Osteoblast (primary cell): ENCODE measurements at regions not wholly inside any gene's neighbourhood (a gene's known extent, or its start where the extent isn't known, plus 50 kb on each side); places are given as distances from the start of the nearest gene placed in this dataset.

ENCODE experiments used
- DNase-seq: peaks from one replicate; pipeline ENCODE4 v3.0.0; 2011; ENCODE audit warnings: low spot score, mixed read lengths; ENCODE audit not compliant: insufficient read length; ENCODE audit errors: missing footprints
- H2AFZ ChIP-seq: 2 replicates; pipeline ENCODE4 v1.6.0; 2011; ENCODE audit warnings: mild to moderate bottlenecking, low read length
- H3K27ac ChIP-seq: 2 replicates; pipeline ENCODE4 v1.5.1; 2011; ENCODE audit warnings: mild to moderate bottlenecking, low read depth, low read length, moderate library complexity
- H3K27me3 ChIP-seq: 2 replicates; pipeline ENCODE4 v1.6.0; 2012; ENCODE audit warnings: mild to moderate bottlenecking, control low read depth, inconsistent platforms, low read length, moderate library complexity; ENCODE audit not compliant: insufficient read depth
- H3K36me3 ChIP-seq: 2 replicates; pipeline ENCODE4 v1.5.1; 2011; ENCODE audit warnings: mild to moderate bottlenecking, low read length, control low read depth, moderate library complexity; ENCODE audit not compliant: insufficient read depth
- H3K4me1 ChIP-seq: 2 replicates; pipeline ENCODE4 v1.5.1; 2011; ENCODE audit warnings: mild to moderate bottlenecking, low read length, control low read depth, moderate library complexity; ENCODE audit not compliant: insufficient read depth
- H3K4me2 ChIP-seq: 2 replicates; pipeline ENCODE4 v1.6.0; 2011; ENCODE audit warnings: mild to moderate bottlenecking, low read length; ENCODE audit not compliant: insufficient read depth
- H3K4me3 ChIP-seq: fragments of 200-600 bp; sonication (generic); 3 replicates; pipeline ENCODE4 v1.5.1; 2012; ENCODE audit warnings: mild to moderate bottlenecking, low read length, inconsistent platforms; ENCODE audit not compliant: insufficient read depth
- H3K79me2 ChIP-seq: 2 replicates; pipeline ENCODE4 v1.6.0; 2012; ENCODE audit warnings: mild to moderate bottlenecking, low read length, control low read depth, inconsistent platforms; ENCODE audit not compliant: insufficient read depth
- H3K9me3 ChIP-seq: 2 replicates; pipeline ENCODE4 v1.5.1; 2011; ENCODE audit warnings: low read depth, low read length, control low read depth
- H4K20me1 ChIP-seq: 2 replicates; pipeline ENCODE4 v1.6.0; 2012; ENCODE audit warnings: mild to moderate bottlenecking, low read length, control low read depth; ENCODE audit not compliant: insufficient read depth
- TF ChIP-seq, protein P1 (sequence below): IDR thresholded peaks from 2 replicates; pipeline ENCODE4 v1.5.1; 2011; ENCODE audit warnings: mild to moderate bottlenecking, low read depth, low read length, moderate library complexity; ENCODE audit errors: extremely low read depth

GRCh38 chr14:51173863-51174262 is 66.2 kb upstream of the TMX1 start:
- Histone ChIP-seq H2AFZ (no peak overlapping the region), H3K4me3 (no peak overlapping the region), H3K36me3 (no peaks in the 10 kb centered on the region), H3K27ac (no peak overlapping the region), H3K4me1 (no peaks in the 10 kb centered on the region), H3K9me3 (no peaks in the 10 kb centered on the region), H3K4me2 (no peak overlapping the region), H3K27me3 (peaks cover 37% of the 10 kb centered on the region), H3K79me2 (no peaks in the 10 kb centered on the region), H4K20me1 (no peaks in the 10 kb centered on the region)
- TF ChIP-seq, protein P1, sequence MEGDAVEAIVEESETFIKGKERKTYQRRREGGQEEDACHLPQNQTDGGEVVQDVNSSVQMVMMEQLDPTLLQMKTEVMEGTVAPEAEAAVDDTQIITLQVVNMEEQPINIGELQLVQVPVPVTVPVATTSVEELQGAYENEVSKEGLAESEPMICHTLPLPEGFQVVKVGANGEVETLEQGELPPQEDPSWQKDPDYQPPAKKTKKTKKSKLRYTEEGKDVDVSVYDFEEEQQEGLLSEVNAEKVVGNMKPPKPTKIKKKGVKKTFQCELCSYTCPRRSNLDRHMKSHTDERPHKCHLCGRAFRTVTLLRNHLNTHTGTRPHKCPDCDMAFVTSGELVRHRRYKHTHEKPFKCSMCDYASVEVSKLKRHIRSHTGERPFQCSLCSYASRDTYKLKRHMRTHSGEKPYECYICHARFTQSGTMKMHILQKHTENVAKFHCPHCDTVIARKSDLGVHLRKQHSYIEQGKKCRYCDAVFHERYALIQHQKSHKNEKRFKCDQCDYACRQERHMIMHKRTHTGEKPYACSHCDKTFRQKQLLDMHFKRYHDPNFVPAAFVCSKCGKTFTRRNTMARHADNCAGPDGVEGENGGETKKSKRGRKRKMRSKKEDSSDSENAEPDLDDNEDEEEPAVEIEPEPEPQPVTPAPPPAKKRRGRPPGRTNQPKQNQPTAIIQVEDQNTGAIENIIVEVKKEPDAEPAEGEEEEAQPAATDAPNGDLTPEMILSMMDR: no peak
- no peak for DNase-seq

GRCh38 chr14:51176839-51177238 is 63.2 kb upstream of the TMX1 start:
- H3K27ac ChIP-seq: no peak overlapping the region
- no peak for DNase-seq
- H4K20me1 ChIP-seq: no peaks in the 10 kb centered on the region
- no peak overlapping the region for H2AFZ ChIP-seq
- TF ChIP-seq, protein P1: no peak
- peaks cover 5% of the 10 kb centered on the region for H3K4me1 ChIP-seq
- H3K36me3 ChIP-seq: no peaks in the 10 kb centered on the region
- H3K27me3 ChIP-seq: peaks cover 41% of the 10 kb centered on the region
- no peaks in the 10 kb centered on the region for H3K79me2 ChIP-seq
- H3K9me3 ChIP-seq: no peaks in the 10 kb centered on the region
- H3K4me3 ChIP-seq: no peak overlapping the region
- H3K4me2 ChIP-seq: no peak overlapping the region

DNA sequence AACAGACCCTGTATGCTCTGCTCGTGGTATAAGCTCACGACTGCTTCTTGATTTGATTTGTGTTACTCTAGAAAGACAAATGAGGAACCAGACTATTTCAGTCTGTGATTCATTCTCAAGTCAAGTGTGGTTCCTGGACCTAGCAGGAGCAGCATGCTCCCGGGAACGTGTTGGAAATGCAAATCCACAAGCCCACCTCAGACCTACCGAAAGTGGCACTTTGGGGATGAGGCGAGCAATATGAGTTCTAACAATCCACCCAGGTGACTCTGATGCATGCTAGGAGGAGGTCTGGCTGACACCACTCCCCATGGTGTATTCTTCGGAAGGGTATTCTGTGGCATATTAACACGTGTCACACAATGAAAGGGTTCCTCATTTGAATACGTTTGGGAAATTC is 59.5 kb upstream of the TMX1 start:
- no peak overlapping the region for H3K4me3 ChIP-seq
- no peak overlapping the region for H2AFZ ChIP-seq
- DNase-seq: no peak
- peaks cover 21% of the 10 kb centered on the region for H3K27me3 ChIP-seq
- no peak overlapping the region for H3K27ac ChIP-seq
- peaks cover 7% of the 10 kb centered on the region for H3K4me1 ChIP-seq
- no peaks in the 10 kb centered on the region for H3K9me3 ChIP-seq
- no peaks in the 10 kb centered on the region for H3K36me3 ChIP-seq
- TF ChIP-seq, protein P1: no peak
- no peaks in the 10 kb centered on the region for H4K20me1 ChIP-seq
- H3K4me2 ChIP-seq: no peak overlapping the region
- H3K79me2 ChIP-seq: no peaks in the 10 kb centered on the region

DNA sequence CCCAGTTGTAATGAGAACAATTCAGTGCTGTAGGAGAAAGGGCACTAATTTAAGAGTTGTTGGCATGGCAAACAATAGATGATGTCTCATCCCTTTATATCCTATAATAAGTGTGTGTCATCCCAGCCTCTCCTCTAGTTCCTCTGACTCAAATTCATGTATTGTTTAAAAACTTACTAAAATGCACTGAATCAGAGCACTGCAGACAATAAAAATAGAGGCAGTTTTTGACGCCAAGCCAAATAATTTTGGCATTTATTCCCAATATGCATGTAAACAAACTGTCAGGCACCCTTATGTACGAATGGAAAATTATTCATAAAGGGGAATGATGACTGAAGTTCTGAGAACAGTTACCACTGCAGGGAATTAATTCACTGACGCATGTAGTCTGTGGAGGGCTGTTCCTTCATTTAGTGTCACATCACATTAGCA is 57.9 kb upstream of the TMX1 start:
- no peak overlapping the region for H3K4me3 ChIP-seq
- no peak overlapping the region for H2AFZ ChIP-seq
- H3K27ac ChIP-seq: no peak overlapping the region
- TF ChIP-seq, protein P1: no peak
- H3K36me3 ChIP-seq: no peaks in the 10 kb centered on the region
- H3K4me2 ChIP-seq: no peak overlapping the region
- H3K79me2 ChIP-seq: no peaks in the 10 kb centered on the region
- no peaks in the 10 kb centered on the region for H3K9me3 ChIP-seq
- peaks cover 8% of the 10 kb centered on the region for H3K27me3 ChIP-seq
- no peaks in the 10 kb centered on the region for H4K20me1 ChIP-seq
- peaks cover 7% of the 10 kb centered on the region for H3K4me1 ChIP-seq
- DNase-seq: no peak
